CD4-positive, alpha-beta T cell treated with Interleukin-2 at 100 ng/mL for 4 hours (primary cell): ENCODE measurements at regions not wholly inside any gene's neighbourhood (a gene's known extent, or its start where the extent isn't known, plus 50 kb on each side); places are given as distances from the start of the nearest gene placed in this dataset.
"Not testable (repeated sequence)": the region's sequence is repeated elsewhere in the genome, so short reads cannot be mapped to it uniquely, and the experiment has no call there.

Experiments
- DNase-seq: peaks from one replicate; pipeline ENCODE4 v3.0.0-alpha.2; 2020; ENCODE audit warnings: low spot score

GRCh38 chr2:76697439-76697838 lies 824.7 kb downstream of the LRRTM4 start:
- DNase-seq: not testable (repeated sequence)

DNA sequence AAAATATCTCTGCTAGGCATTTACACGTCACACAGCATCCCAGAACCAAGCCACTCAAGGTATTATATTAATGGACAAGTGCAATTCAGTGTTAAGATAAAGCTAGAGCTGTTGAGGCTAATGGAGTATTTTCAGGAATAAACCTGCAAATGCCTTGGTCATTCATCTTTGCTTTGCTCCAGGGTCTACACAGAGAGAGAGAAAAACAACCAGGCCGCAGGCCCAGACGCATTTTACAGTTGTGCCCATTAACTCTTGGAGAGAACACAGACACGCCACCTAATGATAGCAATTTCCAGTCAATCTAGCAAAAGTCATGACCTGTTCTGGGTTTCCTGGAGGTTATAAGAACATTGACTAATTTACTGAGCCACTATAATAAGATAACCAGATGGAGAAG lies 829.3 kb downstream of the LRRTM4 start:
- no peak for DNase-seq

GRCh38 chr2:76688732-76689131 lies 833.4 kb downstream of the LRRTM4 start:
- no peak for DNase-seq

GRCh38 chr2:76687923-76688322 lies 834.3 kb downstream of the LRRTM4 start:
- no peak for DNase-seq

GRCh38 chr2:76684756-76685155 lies 837.4 kb downstream of the LRRTM4 start:
- no peak for DNase-seq

GRCh38 chr2:76679025-76679396 lies 843.2 kb downstream of the LRRTM4 start:
- no peak for DNase-seq

GRCh38 chr2:76678383-76679024 lies 843.7 kb downstream of the LRRTM4 start:
- no peak for DNase-seq

- no peak for DNase-seq
Observed at GRCh38 chr2:76675212-76675611, 847.0 kb downstream of the LRRTM4 start.

GRCh38 chr2:76672798-76673197 lies 849.4 kb downstream of the LRRTM4 start:
- DNase-seq: no peak

GRCh38 chr2:76669966-76670465 lies 852.2 kb downstream of the LRRTM4 start:
- no peak for DNase-seq

- no peak for DNase-seq
Observed at GRCh38 chr2:76668279-76668678, 853.9 kb downstream of the LRRTM4 start.

GRCh38 chr2:76667821-76668271 lies 854.3 kb downstream of the LRRTM4 start:
- DNase-seq: no peak

- no peak for DNase-seq
Observed at GRCh38 chr2:76642129-76642528, 880.0 kb downstream of the LRRTM4 start.

- no peak for DNase-seq
Observed at GRCh38 chr2:76641506-76641905, 880.7 kb downstream of the LRRTM4 start.

DNA sequence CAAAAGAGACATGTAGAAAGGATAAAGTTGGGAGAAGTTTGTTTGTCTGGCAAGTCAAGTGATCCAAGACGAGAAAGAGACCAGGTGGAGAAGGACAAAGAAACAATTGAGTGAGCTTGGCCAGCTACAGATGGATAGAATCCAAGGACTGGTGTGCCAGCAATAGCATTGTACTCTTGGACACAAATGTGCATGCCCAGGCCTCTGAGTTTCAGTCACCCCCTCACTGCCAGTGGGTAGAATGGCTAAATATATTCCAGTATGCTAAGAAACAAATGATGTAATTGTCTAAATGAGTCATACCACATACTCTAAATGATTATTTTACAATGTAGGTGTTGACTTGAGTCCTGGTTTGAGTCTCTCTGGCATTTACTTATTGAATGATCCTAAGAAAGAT lies 881.3 kb downstream of the LRRTM4 start:
- no peak for DNase-seq

DNA sequence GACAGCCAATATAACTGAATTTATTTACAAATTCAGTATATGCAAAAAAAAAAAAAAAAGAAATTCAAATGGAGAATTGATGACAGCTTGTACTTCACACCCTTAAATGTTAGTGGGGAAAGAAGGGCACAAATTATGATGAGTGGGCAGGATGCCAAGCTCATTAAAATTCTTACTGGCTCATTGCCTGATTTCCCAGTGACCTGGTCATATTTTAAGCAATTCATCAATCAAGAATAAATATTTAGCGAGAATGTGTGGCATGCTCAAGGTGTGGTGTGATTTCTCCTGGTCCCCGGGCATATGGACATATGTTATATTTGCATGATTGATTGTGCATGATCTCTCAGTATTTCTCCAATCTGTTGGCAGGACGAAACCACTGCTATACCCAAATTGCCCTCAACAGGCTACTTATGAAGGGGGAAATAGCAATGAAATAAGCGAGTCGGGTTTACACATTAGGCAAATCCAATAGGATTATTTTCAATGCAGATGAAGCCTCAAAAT lies 883.0 kb downstream of the LRRTM4 start:
- no peak for DNase-seq

GRCh38 chr2:76633276-76633921 lies 888.8 kb downstream of the LRRTM4 start:
- DNase-seq: no peak

DNA sequence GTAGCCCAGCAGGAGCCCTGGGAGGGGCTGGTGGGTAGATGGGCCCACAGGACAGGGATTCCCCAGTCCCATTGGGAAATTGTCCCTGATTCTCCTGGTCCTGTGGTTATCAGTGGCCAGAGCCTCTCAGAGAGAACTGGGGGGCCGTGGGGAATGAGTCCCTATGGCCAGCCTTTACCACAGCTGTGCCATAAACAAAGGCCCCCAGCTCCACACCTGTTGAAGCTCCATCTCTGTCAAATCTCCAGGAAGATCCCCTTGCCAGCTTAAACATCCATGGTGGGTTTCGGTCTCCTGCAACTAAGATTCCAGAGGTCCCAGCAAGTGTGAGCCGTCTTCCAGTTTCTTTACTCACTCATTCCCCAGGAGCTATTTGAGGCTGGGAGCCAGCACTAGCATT lies 897.1 kb downstream of the LRRTM4 start:
- no peak for DNase-seq

DNA sequence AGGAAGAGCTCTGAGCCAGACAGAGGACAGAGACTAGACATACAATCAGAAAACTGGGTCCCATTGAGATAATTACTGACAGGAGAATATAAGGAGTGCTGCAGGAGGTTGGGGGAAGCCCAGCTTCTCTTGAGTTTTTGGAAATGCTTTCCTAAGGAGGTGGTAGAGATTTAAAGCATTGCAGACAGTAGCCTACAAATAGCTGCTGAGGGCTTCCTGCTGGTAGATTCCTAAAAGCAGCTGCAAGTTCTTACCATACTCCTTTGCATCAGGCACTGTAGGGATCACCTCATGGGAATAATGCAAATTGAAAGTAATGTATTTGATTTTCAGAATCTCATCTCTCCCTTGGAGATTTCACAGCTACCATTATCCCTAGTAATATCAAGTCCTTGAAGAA lies 902.6 kb upstream of the GCFC2 start:
- no peak for DNase-seq

DNA sequence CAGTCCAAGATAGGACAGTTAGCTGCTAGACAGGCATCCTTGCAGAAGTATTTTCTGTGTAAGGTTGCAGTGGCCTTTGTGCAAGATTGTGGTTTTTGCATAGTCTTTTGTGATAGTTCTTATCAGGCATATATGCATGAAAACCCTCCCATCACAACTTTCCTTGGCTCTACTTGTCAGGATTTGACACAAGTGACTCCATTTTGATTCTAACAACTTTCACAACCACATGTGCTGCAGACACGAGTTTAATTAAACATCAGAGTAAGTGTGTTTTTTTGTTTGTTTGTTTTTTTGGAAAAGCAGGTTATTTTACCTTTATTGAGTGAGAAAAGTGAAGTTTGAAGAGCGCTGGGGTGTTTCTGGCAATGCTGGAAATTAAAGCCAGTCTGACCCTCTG lies 902.0 kb upstream of the GCFC2 start:
- no peak for DNase-seq

GRCh38 chr2:76610451-76610850 lies 899.7 kb upstream of the GCFC2 start:
- DNase-seq: no peak

DNA sequence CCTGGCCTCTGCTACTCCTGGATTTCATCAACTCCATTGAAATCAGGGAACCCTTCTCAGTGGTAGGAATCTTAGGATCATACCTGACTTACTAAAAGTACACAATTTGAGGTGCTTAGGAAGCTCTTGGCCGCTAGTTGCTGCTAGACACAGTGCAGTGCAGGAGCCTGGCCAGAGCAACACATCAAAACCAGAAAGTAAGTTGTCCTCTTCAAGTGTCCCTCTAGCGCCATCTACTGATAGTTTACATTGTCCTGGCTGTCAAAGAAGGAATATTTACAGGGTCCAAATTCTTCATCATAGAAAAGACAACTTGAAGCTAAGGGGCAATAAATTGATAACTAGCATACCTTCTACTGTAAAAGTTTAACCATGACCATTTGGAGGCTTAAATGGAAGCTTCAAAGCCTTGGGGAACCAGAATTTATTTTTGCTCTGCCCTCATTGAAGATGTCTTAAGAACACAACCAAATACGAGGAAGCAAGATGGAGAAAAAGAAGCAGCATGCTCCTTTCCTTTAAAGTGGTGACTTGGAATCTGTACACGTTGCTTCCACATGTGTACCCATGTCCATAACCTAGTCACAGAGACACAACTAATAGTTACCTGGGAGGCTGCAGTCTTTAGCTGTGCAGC lies 889.1 kb upstream of the GCFC2 start:
- no peak for DNase-seq

GRCh38 chr2:76584474-76584873 lies 873.8 kb upstream of the GCFC2 start:
- DNase-seq: no peak
